PC-3 (cell line): ENCODE measurements at regions not wholly inside any gene's neighbourhood (a gene's known extent, or its start where the extent isn't known, plus 50 kb on each side); places are given as distances from the start of the nearest gene placed in this dataset.

ENCODE experiments used
- ATAC-seq: fragments of 200-7000 bp; cut with Tn5 transposase; 2 replicates; pipeline ENCODE4 v1.9.1; 2020; ENCODE audit warnings: mild to moderate bottlenecking, moderate library complexity
- BruUV-seq: library from RNA; stranded (reverse); fragments of 400-500 nt; replicated peaks from 2 replicates; lab custom pipeline; 2021; lab: Mats Ljungman, UMichigan
- CTCF ChIA-PET: fragments of 300-600 bp; sonication (Branson Sonifier 250); formaldehyde crosslinking; loops from one replicate; lab custom pipeline; 2022; ENCODE audit warnings: antibody characterized with exemption; lab: Charles Lee
- POLR2A ChIA-PET: fragments of 300-600 bp; sonication (Branson Sonifier 250); formaldehyde crosslinking; loops from one replicate; lab custom pipeline; 2022; ENCODE audit warnings: antibody characterized with exemption; ENCODE audit not compliant: unreplicated experiment; lab: Charles Lee
- DNase-seq: peaks from one replicate; pipeline ENCODE4 v3.0.0-alpha.2; 2015
- H2AFZ ChIP-seq: fragments of 300-600 bp; sonication (generic); 2 replicates; pipeline ENCODE4 v1.6.0; 2016; ENCODE audit warnings: antibody characterized with exemption, low read length
- H3F3A ChIP-seq: fragments of 300-600 bp; sonication (generic); one replicate; pipeline ENCODE4 v1.6.0; 2017; ENCODE audit warnings: antibody characterized with exemption, low read length, control low read depth, mild to moderate bottlenecking; ENCODE audit not compliant: unreplicated experiment
- H3K27ac ChIP-seq: fragments of 300-600 bp; sonication (generic); 2 replicates; pipeline ENCODE4 v1.5.1; 2016; ENCODE audit warnings: mild to moderate bottlenecking, low read length
- H3K27me3 ChIP-seq: fragments of 300-600 bp; sonication (generic); 2 replicates; pipeline ENCODE4 v1.6.1; 2016; ENCODE audit warnings: low read length, mixed read lengths
- H3K36me3 ChIP-seq: fragments of 300-600 bp; sonication (generic); 2 replicates; pipeline ENCODE4 v1.6.1; 2016; ENCODE audit warnings: low read depth, mixed run types, low read length, mixed read lengths
- H3K4me1 ChIP-seq: fragments of 300-600 bp; sonication (generic); 2 replicates; pipeline ENCODE4 v1.5.1; 2016; ENCODE audit warnings: low read length; ENCODE audit not compliant: insufficient read depth
- H3K4me2 ChIP-seq: fragments of 300-600 bp; sonication (generic); 2 replicates; pipeline ENCODE4 v1.6.0; 2016; ENCODE audit warnings: low read length
- H3K4me3 ChIP-seq: fragments of 300-600 bp; sonication (generic); 2 replicates; pipeline ENCODE4 v1.5.1; 2016; ENCODE audit warnings: mild to moderate bottlenecking, low read length, mixed read lengths
- H3K79me2 ChIP-seq: fragments of 300-600 bp; sonication (generic); 2 replicates; pipeline ENCODE4 v1.6.1; 2017; ENCODE audit warnings: low read length, mixed read lengths
- H3K9ac ChIP-seq: fragments of 300-600 bp; sonication (generic); 2 replicates; pipeline ENCODE4 v1.6.0; 2016; ENCODE audit warnings: mild to moderate bottlenecking, low read length
- H3K9me2 ChIP-seq: fragments of 300-600 bp; sonication (generic); replicated peaks from 2 replicates; pipeline ENCODE4 v1.6.1; 2016; ENCODE audit warnings: mixed run types, low read length, mixed read lengths
- H3K9me3 ChIP-seq: fragments of 300-600 bp; sonication (generic); 2 replicates; pipeline ENCODE4 v1.6.1; 2016; ENCODE audit warnings: low read length, mixed read lengths
- H4K20me1 ChIP-seq: fragments of 300-600 bp; sonication (generic); 2 replicates; pipeline ENCODE4 v1.6.1; 2016; ENCODE audit warnings: low read length, mixed read lengths
- EZH2 ChIP-seq: fragments of 300-600 bp; sonication (generic); IDR thresholded peaks from one replicate; pipeline ENCODE4 v1.6.1; 2017; ENCODE audit warnings: antibody characterized with exemption, mild to moderate bottlenecking, low read length; ENCODE audit not compliant: unreplicated experiment
- EZH2phosphoT487 ChIP-seq: fragments of 300-600 bp; sonication (generic); IDR thresholded peaks from 2 replicates; pipeline ENCODE4 v1.6.1; 2018; ENCODE audit warnings: mild to moderate bottlenecking, antibody characterized with exemption, low read length, borderline replicate concordance
- intact Hi-C: fragments of 100-400 bp; cut with micrococcal nuclease; formaldehyde crosslinking; loops from 2 replicates; pipeline ENCODE4 v1.9.0; 2023
- TF ChIP-seq, protein P1 (sequence below): fragments of 300-600 bp; sonication (generic); conservative IDR thresholded peaks from 2 replicates; pipeline ENCODE4 v1.5.1; 2017; ENCODE audit warnings: antibody characterized with exemption, low read depth, mild to moderate bottlenecking, low read length

DNA sequence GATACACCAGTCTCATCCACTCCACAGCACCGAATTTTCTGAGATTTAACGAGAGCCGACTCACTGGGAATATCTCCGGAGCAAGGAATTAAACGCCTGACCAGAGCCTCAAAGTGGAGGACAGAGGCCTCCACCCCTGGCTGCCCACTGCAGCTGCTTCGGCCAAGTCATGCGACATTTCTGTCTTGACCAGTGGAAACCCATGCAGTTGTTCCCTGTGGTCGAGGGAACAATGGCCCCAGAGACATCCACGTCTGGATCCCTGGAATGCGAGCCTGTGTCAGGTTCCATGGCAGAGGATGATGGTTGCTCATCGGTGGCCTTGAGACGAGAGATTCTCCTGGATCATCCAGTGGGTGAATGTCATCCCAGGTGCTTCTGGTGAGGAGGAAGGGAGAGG, 65.7 kb upstream of the INSIG1 start:
- H3K9ac ChIP-seq = no peak overlapping the region
- TF ChIP-seq, protein P1, sequence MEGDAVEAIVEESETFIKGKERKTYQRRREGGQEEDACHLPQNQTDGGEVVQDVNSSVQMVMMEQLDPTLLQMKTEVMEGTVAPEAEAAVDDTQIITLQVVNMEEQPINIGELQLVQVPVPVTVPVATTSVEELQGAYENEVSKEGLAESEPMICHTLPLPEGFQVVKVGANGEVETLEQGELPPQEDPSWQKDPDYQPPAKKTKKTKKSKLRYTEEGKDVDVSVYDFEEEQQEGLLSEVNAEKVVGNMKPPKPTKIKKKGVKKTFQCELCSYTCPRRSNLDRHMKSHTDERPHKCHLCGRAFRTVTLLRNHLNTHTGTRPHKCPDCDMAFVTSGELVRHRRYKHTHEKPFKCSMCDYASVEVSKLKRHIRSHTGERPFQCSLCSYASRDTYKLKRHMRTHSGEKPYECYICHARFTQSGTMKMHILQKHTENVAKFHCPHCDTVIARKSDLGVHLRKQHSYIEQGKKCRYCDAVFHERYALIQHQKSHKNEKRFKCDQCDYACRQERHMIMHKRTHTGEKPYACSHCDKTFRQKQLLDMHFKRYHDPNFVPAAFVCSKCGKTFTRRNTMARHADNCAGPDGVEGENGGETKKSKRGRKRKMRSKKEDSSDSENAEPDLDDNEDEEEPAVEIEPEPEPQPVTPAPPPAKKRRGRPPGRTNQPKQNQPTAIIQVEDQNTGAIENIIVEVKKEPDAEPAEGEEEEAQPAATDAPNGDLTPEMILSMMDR = no peak
- TF ChIP-seq EZH2phosphoT487 = no peak
- TF ChIP-seq EZH2 = no peak

DNA sequence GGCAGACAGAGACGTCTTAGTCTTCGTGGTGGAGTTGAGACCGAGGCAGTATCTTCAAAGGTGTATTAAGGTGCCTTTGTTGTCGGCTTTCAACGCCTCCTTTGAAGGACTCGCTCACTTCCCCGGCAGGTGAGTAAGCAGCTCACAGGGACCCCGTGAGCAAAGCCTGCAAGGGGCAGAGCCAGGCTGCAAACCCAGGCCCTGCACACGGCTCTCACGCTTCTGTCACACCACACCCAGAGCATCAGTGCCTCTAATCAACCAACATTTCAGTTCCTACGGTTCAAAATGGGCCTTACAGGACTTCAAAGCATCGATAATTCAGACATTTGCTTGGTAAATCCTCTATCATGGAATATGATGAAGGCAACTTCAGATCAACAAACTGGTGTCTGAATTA, 64.8 kb upstream of the INSIG1 start:
- ChIA-PET POLR2A (no interaction called here), CTCF (no interaction called here)
- DNase-seq (no peak), ATAC-seq (no peak)
- H3K27me3 ChIP-seq = no peaks in the 10 kb centered on the region
- no peak overlapping the region for H2AFZ ChIP-seq
- BruUV-seq = no TSS peak
- no peak overlapping the region for H3K4me3 ChIP-seq
- no peaks in the 10 kb centered on the region for H3K36me3 ChIP-seq
- intact Hi-C loops = loop anchor here (5.0 kb wide), 1 partner anchor 306 kb away; no protein-coding TSS in a partner anchor
- no peaks in the 10 kb centered on the region for H3F3A ChIP-seq
- TF ChIP-seq, protein P1 = no peak
- TF ChIP-seq EZH2 (no peak), EZH2phosphoT487 (no peak)
- H3K9me2 ChIP-seq = no peaks in the 10 kb centered on the region
- no peaks in the 10 kb centered on the region for H3K9me3 ChIP-seq
- H3K79me2 ChIP-seq = no peaks in the 10 kb centered on the region
- H3K4me1 ChIP-seq = peaks cover 51% of the 10 kb centered on the region
- H3K4me2 ChIP-seq = no peak overlapping the region
- H3K9ac ChIP-seq = no peak overlapping the region
- no peak overlapping the region for H3K27ac ChIP-seq
- H4K20me1 ChIP-seq = no peaks in the 10 kb centered on the region

More for the DNA sequence above, 65.7 kb upstream of the INSIG1 start:
- ATAC-seq (no peak), DNase-seq (no peak)
- no peaks in the 10 kb centered on the region for H3K9me3 ChIP-seq
- H3K27ac ChIP-seq = no peak overlapping the region
- H3K4me3 ChIP-seq = no peak overlapping the region
- POLR2A ChIA-PET = no interaction called here
- no peaks in the 10 kb centered on the region for H3K9me2 ChIP-seq
- no peaks in the 10 kb centered on the region for H4K20me1 ChIP-seq
- CTCF ChIA-PET = no interaction called here
- no peak overlapping the region for H3K4me2 ChIP-seq
- intact Hi-C loops = loop anchor here (5.0 kb wide), 1 partner anchor 305 kb away; no protein-coding TSS in a partner anchor
- no peaks in the 10 kb centered on the region for H3K79me2 ChIP-seq
- no peaks in the 10 kb centered on the region for H3K36me3 ChIP-seq
- no peaks in the 10 kb centered on the region for H3K27me3 ChIP-seq
- no TSS peak for BruUV-seq
- peaks cover 44% of the 10 kb centered on the region for H3K4me1 ChIP-seq
- no peaks in the 10 kb centered on the region for H3F3A ChIP-seq
- no peak overlapping the region for H2AFZ ChIP-seq

DNA sequence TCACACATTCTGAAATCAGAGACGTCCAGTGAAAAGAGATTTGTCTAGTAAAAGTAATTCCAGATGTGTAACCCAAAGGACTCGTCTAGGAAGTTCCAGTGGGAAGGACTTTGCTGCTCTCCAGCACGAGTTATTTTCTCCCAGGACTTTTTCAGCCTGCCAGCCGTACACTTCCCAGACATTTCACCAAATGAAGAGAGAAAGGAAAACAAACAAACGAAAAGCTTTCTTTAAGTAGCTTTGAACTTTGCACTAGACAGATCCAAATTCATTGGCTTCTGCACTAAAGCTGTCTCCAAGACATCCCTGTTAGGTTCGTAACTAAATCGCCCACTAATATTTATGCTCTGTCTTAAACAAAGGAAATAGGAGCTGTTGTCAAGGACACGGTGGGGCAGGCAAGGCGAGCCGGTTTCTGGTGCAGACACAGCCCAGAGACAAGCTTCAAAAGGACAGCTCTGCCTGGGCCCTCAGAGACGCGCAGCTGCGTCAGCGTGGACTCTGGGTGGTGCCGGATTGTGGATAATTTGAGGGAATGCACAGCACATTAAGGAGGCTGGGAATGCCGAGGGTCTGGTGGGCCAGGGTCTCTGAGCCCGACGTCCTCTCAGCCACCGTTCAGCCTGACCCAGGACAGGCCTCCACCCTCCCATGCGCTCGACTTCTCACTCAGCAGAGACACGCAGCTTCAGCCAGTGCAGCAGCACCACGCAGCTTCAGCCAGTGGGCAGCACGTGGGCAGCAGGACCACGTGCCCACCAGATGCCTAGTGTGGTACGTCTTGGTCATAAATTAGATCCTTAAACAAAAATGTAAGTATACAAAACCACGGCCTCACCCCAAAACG, 64.1 kb upstream of the INSIG1 start:
- Histone ChIP-seq H3K9me3 (no peaks in the 10 kb centered on the region), H3K27me3 (no peaks in the 10 kb centered on the region), H3K79me2 (no peaks in the 10 kb centered on the region), H2AFZ (no peak overlapping the region), H3K4me1 (peaks cover 47% of the 10 kb centered on the region), H3K4me2 (no peak overlapping the region), H3K36me3 (no peaks in the 10 kb centered on the region), H4K20me1 (no peaks in the 10 kb centered on the region), H3K27ac (no peak overlapping the region), H3K9ac (no peak overlapping the region), H3K9me2 (no peaks in the 10 kb centered on the region), H3F3A (no peaks in the 10 kb centered on the region), H3K4me3 (no peak overlapping the region)
- ATAC-seq (no peak), DNase-seq (no peak)
- TF ChIP-seq EZH2phosphoT487 = no peak
- TF ChIP-seq, protein P1 = no peak
- TF ChIP-seq EZH2 = no peak
- intact Hi-C loops = loop anchor here (5.0 kb wide), 1 partner anchor 306 kb away; no protein-coding TSS in a partner anchor
- no TSS peak for BruUV-seq
- ChIA-PET CTCF (no interaction called here), POLR2A (no interaction called here)
